GM13977 (cell line): ENCODE measurements at regions not wholly inside any gene's neighbourhood (a gene's known extent, or its start where the extent isn't known, plus 50 kb on each side); places are given as distances from the start of the nearest gene placed in this dataset.

Source experiments
- DNase-seq: peaks from one replicate; pipeline ENCODE4 v3.0.0; 2012; ENCODE audit warnings: low spot score
- in situ Hi-C: fragments of 300-500 bp; cut with MboI; formaldehyde crosslinking; loops from one replicate; pipeline ENCODE4 v1.12.0; 2022; ENCODE audit warnings: low sequenced_read_pairs, low pct_unique_long_range_greater_than_20kb, mixed read lengths, inconsistent platforms; ENCODE audit not compliant: unreplicated experiment
- TF ChIP-seq, protein P1 (sequence below): IDR thresholded peaks from 2 replicates; pipeline ENCODE4 v1.5.1; 2012; ENCODE audit warnings: mild to moderate bottlenecking, control low read depth; ENCODE audit not compliant: insufficient read depth; ENCODE audit errors: extremely low read depth, missing control alignments

- in situ Hi-C loops, result no loop called here
- no peak for DNase-seq
- TF ChIP-seq, protein P1, sequence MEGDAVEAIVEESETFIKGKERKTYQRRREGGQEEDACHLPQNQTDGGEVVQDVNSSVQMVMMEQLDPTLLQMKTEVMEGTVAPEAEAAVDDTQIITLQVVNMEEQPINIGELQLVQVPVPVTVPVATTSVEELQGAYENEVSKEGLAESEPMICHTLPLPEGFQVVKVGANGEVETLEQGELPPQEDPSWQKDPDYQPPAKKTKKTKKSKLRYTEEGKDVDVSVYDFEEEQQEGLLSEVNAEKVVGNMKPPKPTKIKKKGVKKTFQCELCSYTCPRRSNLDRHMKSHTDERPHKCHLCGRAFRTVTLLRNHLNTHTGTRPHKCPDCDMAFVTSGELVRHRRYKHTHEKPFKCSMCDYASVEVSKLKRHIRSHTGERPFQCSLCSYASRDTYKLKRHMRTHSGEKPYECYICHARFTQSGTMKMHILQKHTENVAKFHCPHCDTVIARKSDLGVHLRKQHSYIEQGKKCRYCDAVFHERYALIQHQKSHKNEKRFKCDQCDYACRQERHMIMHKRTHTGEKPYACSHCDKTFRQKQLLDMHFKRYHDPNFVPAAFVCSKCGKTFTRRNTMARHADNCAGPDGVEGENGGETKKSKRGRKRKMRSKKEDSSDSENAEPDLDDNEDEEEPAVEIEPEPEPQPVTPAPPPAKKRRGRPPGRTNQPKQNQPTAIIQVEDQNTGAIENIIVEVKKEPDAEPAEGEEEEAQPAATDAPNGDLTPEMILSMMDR, result no peak
Measured at GRCh38 chr3:31039145-31039544, 144.7 kb upstream of the GADL1 start.

DNA sequence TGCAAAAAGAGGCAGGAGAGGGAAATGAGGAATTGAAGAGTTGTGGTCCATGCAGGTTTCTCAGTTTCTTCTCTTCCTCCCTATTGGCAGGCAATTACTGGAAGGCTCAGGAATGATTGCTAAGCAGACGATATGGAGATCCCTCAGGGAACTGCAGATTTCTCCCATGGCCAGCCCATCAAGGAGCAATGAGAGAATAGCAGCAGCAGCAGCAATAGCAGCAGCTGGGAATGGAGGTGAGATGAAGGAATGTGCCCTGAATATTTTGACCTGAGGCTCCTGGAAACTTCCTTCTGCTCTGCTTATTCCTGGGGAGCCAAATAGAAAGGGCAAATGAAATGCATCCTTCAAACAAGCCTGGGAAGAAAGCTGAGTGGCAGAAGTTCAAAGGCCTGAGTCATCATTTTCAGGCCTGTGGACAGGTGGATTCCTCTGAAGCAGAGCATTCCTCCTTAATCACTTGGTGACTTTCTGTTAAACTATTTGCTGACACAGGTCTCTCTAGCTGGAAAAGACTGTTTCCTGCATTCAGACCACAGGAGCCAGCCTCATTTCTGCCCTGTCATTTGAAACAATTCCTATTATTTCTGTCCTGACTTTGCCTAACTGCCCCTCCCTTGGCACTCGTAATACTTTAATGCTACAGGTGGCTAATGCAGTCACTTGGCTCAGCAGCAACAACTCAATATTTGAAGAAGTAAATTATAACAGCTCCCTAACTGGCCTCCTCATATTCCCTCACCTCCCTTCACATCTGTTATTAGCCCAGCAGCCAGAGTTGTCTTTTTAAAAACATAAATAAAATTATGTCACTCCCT is 146.9 kb upstream of the GADL1 start:
- in situ Hi-C loops, result no loop called here
- no peak for DNase-seq
- TF ChIP-seq, protein P1, result no peak

- TF ChIP-seq, protein P1, result no peak
- no peak for DNase-seq
- in situ Hi-C loops, result no loop called here
Measured at GRCh38 chr3:31043184-31043819, 148.8 kb upstream of the GADL1 start.

GRCh38 chr3:31047673-31048072 is 153.2 kb upstream of the GADL1 start:
- in situ Hi-C loops, result no loop called here
- no peak for DNase-seq
- TF ChIP-seq, protein P1, result no peak

DNA sequence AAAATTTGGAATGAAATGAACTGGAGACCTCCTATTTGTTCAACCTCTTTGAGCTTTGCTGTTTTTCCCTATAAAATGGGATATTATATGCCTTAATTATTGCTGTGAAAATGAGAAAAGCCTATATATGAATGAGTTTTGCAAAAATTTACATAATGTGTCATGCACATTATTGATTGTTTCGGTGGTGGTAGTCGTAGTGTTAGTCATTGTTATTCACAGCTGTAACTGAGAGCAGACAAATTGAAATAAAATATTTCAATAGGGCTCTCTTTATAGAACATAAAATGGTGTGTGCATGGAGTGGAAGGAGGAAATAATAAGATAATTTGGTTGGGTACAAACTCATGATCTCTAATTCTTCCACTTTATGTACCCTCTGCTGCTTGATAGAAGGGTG is 153.7 kb upstream of the GADL1 start:
- TF ChIP-seq, protein P1, result no peak
- DNase-seq, result no peak
- in situ Hi-C loops, result no loop called here

DNA sequence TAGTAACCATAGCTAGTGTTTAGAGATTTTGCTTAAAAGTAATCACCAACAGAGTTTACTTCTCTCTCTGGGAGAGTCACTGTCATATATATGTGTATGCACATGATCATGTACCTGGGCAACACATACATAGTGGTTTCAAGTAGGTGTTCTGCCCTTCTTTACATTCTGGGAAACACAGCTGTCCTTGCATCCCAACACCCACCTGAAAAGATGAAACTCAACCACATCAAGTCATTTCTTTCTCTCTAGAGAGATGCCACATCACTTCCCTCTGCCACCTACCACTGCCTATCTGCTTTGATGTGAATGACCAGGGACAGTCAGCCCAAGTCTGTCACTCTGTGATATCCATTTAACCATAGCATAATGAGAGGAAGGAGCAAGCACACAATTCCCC is 155.8 kb upstream of the GADL1 start:
- no peak for DNase-seq
- in situ Hi-C loops, result no loop called here
- TF ChIP-seq, protein P1, result no peak
